ENCODE measurements at regions not wholly inside any gene's neighbourhood (a gene's known extent, or its start where the extent isn't known, plus 50 kb on each side); places are given as distances from the start of the nearest gene placed in this dataset.

DNA sequence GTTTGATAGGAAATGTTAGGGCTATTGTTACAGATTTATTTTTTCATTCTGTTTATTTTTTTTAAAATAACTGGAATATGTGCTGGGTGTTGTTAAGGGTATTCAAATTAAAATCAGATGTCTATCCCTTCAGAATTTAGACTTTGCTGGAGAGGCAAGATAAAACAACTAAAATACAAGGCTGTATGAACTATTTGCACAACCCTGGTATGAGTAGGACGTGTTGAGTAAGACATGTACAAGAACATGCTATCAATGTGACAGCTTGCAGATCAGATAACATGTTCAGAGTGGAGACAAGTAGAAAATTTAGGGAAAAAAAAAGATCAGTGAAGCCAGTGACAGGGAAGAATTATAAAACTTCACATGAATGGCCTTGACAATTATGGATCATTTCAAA, 853.5 kb downstream of the METTL15 start:
- no peak for TF ChIP-seq POLR2A (IDR thresholded peaks at IDR 0.05)
- TF ChIP-seq, protein P1, sequence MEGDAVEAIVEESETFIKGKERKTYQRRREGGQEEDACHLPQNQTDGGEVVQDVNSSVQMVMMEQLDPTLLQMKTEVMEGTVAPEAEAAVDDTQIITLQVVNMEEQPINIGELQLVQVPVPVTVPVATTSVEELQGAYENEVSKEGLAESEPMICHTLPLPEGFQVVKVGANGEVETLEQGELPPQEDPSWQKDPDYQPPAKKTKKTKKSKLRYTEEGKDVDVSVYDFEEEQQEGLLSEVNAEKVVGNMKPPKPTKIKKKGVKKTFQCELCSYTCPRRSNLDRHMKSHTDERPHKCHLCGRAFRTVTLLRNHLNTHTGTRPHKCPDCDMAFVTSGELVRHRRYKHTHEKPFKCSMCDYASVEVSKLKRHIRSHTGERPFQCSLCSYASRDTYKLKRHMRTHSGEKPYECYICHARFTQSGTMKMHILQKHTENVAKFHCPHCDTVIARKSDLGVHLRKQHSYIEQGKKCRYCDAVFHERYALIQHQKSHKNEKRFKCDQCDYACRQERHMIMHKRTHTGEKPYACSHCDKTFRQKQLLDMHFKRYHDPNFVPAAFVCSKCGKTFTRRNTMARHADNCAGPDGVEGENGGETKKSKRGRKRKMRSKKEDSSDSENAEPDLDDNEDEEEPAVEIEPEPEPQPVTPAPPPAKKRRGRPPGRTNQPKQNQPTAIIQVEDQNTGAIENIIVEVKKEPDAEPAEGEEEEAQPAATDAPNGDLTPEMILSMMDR (IDR thresholded peaks at IDR 0.05 in 4 of 5, conservative IDR thresholded peaks at IDR 0.05 in 1 of 5) = no peak
